Left forelimb (tissue), 1 donor: ENCODE measurements at regions not wholly inside any gene's neighbourhood (a gene's known extent, or its start where the extent isn't known, plus 50 kb on each side); places are given as distances from the start of the nearest gene placed in this dataset.
"Not testable (repeated sequence)": the region's sequence is repeated elsewhere in the genome, so short reads cannot be mapped to it uniquely, and the experiment has no call there.

Source experiments
- DNase-seq: peaks from one replicate; pipeline ENCODE4 v3.0.0-alpha.2; 2018; ENCODE audit warnings: low spot score

DNA sequence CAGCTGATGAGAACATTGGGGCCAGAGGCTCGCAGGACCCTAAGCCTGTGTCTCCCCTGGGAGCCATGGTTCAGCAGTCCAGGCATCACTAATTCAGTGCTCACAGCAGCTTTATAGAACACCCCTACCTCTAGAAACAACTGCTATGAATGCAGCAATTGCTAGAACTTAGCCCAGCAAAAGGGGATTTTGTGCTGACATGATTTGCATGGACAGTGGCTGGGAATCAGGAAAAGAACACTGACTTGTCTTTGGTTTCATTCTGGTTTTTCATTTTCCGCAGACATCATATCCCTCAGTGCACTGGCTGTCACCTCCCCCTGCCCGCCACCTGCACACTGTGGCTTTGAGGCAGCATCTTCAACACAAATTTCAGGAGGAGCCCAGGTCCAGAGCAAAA, 3964.9 kb upstream of the TPTE start:
- not testable (repeated sequence) for DNase-seq

DNA sequence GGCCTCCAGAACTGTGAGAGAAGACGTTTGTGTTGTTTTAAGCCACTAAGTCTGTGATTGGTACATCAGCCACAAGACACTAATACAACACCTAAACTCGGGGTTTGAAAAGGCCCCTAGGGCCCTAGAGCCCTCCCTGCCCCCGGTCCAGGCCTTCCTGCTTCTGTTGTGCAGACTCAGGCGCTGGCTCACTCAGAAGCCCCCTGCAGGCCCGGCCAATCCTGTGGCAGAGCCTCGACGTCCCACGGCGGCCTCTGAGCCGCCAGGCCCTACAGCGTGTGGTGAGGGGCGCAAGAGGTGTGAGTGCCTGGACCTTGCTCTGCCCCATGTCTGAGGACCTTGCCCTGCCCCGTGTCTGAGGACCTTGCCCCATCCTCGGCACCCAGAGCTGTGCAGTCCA, 3964.0 kb upstream of the TPTE start:
- not testable (repeated sequence) for DNase-seq

DNA sequence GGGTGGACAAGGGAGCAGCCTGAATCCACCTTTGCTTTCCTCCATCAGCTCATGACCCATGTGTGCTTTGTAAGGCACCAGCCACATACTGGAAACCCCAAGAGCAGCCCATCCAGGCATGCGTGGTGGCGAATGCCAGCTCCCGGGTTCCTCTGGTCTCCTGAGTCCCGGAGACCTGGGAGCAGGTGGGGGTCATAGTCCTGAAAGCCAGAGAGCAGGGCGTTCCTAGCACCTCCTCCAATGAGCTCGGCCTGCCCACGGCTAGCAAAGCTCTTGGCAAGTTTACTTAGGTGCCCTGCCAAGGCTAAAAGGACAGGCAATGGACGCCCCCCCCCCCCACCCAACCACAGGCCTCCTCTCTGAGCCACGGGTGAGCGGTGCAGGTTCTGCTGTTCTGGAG, 3960.2 kb upstream of the TPTE start:
- DNase-seq = not testable (repeated sequence)

DNA sequence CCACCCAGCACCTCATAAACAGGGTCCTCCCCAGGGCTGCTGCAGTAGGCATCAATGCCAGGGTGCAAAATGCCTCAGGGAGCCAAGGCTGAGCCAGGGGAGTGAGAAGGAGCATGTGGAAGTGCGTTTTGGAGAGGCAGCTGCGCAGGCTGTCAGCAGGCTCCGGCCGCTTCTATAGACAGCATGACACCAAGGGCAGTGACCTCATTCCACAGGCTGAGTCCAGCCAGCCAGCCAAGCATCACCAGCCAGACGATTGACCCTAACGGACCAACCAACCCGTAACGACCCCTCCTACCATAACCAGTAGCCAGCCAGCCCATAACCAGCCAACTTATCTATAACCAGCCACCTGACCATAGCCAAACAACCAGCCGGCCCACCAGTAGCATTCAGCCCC, 3959.8 kb upstream of the TPTE start:
- DNase-seq = not testable (repeated sequence)

DNA sequence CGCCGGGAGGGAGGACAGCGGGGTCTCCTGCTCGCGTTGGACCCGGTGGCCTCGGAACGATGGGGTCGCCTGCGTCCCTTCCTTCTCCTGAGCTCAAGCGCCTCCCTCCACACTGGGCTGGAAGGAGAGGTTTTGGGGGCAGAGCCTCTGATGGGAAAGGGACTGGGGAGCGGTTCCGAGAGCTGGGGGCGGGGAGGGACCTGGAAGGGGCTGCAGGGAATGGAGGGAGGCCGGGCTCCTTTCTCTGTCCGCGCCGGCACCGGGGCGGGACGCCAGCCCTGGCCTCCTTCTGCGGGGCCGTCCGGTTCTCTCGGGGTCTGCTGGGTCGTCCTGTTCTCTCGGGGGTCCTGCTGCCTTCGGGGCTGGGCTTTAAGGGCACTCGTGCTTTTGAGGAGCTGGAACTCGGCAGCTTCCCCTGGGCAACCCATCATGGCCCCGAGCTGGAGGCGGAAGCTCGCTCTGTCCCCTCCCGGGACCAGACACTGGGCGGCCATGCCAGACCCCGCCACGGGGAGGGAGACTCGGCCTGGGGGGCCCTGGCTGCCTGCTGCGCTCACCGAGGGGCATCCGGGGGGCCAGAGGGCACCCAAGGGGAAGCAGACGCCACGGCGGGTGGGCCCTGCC, 3956.7 kb upstream of the TPTE start:
- not testable (repeated sequence) for DNase-seq

DNA sequence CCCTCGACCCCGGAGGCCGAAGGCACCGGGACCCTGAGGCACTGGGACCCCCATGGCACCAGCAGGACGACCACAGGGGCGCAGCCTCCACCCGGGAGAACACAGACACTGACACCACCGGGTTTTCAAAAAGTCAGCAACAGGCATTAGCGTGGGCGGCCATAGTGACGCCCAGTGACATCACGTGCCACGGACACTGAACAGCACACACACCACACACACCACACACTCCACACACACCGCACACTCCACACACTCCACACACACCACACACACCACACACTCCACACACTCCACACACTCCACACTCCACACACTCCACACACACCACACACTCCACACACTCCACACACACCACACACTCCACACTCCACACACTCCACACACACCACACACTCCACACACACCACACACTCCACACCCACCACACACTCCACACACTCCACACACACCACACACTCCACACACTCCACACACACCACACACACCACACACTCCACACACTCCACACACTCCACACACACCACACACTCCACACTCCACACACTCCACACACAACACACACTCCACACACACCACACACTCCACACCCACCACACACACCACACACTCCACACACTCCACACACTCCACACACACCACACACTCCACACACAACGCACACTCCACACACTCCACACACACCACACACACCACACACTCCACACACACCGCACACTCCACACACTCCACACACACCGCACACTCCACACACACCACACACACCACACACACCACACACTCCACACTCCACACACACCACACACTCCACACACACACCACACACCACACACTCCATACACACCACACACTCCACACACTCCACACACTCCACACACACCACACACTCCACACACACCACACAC, 3955.9 kb upstream of the TPTE start:
- DNase-seq = peak; percentile 61

DNA sequence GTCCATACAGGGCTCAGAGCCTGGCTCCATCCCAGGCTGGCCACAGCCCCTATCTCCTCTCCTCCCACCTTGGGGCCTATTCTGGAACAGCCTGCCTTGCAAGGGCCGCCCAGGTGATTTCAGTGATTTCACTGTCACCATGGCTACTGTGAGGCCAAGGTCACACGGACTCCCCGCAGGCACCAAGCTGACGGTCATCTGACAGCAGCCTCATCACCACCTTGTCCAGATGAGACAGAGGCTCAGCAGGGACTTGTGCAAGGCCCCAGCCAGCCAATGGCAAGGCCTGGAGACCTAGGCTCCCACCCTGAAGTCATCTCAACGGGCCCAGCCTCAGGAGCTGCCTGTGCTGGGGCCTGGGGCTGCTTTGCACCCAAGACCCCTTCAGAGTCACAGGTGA, 3953.8 kb upstream of the TPTE start:
- DNase-seq = not testable (repeated sequence)

DNA sequence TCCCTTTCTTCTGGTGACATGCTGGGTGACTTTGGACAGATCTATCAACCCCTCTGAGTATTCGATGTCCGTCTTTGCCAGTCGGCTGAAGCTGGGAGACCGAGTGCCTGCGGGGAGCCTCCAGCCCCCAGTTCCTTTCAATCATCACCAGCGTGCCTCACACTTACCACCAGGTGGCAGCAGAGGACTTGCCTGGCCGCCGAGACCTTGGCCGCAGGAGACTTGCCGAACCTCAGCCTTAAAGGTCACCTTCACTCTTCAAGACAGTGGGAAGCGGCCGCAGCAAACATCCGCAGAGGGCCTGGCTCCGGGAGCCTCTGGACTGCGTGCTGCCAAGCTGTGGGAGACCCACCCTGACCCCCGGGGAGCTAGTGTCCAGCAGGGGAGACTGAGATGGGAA, 3952.2 kb upstream of the TPTE start:
- not testable (repeated sequence) for DNase-seq

DNA sequence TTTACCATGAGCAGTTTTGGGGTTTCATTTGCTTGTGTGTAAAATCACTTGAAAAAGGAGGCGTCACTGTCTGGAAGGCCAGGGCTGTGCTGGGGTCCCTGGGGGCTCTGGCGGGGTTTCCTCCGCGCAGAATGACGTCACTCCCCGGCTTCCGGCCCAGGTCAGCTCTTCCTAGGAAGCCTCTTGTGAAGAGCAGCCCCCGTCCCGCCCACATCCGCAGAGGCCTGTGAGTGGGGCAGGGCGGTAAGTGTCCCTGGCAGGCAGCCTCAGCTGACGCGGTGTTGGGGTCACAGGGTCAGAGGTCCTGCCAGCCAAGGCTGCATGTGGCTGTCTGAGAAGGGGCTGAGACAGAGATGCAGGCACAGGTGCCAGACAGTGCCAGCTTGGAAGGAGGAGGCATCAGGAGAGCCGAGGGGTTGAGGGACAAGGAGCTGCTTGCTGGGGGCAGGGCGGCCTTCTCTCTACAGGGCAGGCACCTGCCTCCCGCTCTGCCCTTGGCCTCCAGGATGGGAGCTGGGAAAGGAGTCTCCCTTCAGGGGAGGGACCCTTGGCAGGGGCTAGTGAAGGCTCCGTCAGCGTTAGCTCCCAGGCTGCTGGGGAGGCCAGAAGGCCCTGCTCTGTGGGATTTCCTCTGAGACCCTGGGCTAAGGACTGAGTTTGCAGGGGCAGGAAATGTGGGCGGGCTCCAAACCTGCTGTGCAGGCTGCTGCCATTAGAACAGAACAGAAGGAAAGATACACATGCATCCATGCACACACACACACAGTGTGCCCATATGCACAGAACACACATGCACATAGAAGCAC, 3951.6 kb upstream of the TPTE start:
- not testable (repeated sequence) for DNase-seq

DNA sequence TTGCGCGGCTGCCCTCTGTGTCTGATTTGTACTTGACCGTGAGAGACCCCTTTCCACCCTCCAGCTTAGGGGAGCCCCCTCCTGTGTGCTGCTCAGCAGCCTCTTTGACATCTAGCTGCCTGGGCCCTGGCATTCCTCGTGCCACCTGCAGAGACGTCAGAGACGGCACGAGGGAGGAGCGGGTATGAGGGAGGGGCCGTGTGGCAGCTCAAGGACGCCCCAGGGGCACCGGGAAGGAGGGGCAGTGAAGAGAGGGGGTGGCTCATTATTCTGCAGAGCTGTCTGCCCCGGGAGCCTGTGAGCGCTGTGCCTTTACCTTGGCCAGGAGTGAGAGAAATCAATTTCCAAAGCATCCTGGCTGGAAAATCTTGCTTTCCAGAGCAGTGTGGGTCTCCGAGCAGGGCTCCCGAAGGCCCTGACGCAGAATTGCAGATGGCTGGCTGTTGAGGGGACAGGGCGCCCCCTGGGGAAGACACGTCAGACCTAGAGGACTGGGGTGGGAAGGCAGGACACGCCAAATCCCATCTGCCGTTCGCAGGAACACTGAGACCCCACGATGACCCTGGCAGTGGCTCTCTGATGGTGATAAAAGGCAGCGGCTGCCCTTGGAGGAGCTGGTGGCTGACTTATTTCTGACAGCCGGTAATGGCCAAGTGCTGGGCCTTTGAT, 3950.5 kb upstream of the TPTE start:
- DNase-seq = not testable (repeated sequence)

DNA sequence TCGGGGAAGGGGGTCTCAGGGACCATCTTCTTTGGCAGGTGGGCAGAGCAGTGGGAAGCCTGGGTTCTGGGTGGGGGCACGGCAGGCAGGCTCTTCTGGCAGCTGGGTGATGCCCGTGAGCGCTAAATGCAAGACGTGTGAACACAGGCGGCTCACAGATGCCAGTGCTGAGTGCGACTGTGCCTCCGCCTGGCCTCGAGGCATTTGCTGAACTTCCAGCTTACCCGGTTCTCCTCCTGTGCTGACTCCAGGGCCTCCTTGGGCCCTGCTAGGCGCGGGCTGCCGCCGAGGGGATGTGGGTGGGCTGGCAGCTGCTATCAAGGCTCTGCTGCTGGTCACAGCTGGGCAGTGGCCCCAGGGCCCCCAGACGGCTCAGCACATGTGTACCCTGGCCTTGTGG, 3947.8 kb upstream of the TPTE start:
- DNase-seq = not testable (repeated sequence)

DNA sequence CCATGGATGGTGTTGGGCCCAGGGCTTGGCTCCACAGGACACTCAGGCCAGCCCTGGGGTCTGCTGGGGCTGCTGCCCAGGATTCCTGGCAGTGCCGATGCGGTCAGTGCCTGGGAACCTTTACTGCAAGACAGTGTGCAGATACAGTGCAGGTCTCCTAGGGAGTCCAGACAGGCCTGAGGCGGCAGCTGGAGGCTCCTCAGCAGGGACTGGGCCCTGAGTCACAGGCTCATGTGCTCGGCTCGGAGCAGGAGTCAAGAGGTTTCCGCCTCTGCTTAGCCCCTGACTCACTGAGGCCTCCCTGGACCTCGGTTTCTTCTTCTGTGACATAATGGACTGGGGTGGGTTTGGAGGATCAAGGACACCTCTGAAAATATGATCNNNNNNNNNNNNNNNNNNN, 3941.6 kb upstream of the TPTE start:
- not testable (repeated sequence) for DNase-seq
